ENCODE measurements at regions not wholly inside any gene's neighbourhood (a gene's known extent, or its start where the extent isn't known, plus 50 kb on each side); places are given as distances from the start of the nearest gene placed in this dataset.
A peak's percentile ranks its signal among the peaks of the same experiment; 100 is the strongest.

- H3K4me1 ChIP-seq (ENCODE audit: insufficient read depth, poor library complexity, severe bottlenecking), result peaks cover 21% of the 10 kb centered on the region
- peaks cover 55% of the 10 kb centered on the region for H3K36me3 ChIP-seq (ENCODE audit: low read depth)
- ATAC-seq (ENCODE audit: low read depth), result no peak
Measured at GRCh38 chrX:45745479-45745878, 544.8 kb upstream of the DIPK2B start.

GRCh38 chrX:45743906-45744625 lies 543.4 kb upstream of the DIPK2B start:
- Histone ChIP-seq H3K36me3 (ENCODE audit: low read depth) (peaks cover 42% of the 10 kb centered on the region), H3K4me3 (ENCODE audit: severe bottlenecking) (no peak overlapping the region), H3K27me3 (ENCODE audit: insufficient read depth, poor library complexity, severe bottlenecking) (no peaks in the 10 kb centered on the region), H3K27ac (ENCODE audit: poor library complexity, severe bottlenecking) (peak overlapping the region; percentile 97), H3K9me3 (ENCODE audit: severe bottlenecking) (no peaks in the 10 kb centered on the region), H3K4me1 (ENCODE audit: insufficient read depth, poor library complexity, severe bottlenecking) (peaks cover 15% of the 10 kb centered on the region)
- no peak; the same call in 2 of the 3 replicates for ATAC-seq (ENCODE audit: low read depth)
- DNase-seq (ENCODE audit: low spot score), result no peak
- no peak for TF ChIP-seq CTCF (IDR thresholded peaks at IDR 0.05; ENCODE audit: poor library complexity, severe bottlenecking)

More at GRCh38 chrX:45745479-45745878, 544.8 kb upstream of the DIPK2B start:
- Histone ChIP-seq H3K4me3 (ENCODE audit: severe bottlenecking) (no peak overlapping the region), H3K27me3 (ENCODE audit: insufficient read depth, poor library complexity, severe bottlenecking) (no peaks in the 10 kb centered on the region), H3K9me3 (ENCODE audit: severe bottlenecking) (no peaks in the 10 kb centered on the region), H3K27ac (ENCODE audit: poor library complexity, severe bottlenecking) (peak overlapping the region; percentile 97)
- no peak for TF ChIP-seq CTCF (IDR thresholded peaks at IDR 0.05; ENCODE audit: poor library complexity, severe bottlenecking)
- DNase-seq (ENCODE audit: low spot score), result no peak

GRCh38 chrX:45743081-45743533 lies 542.4 kb upstream of the DIPK2B start:
- peak; percentile 46 for DNase-seq (ENCODE audit: low spot score)
- ATAC-seq (ENCODE audit: low read depth), result peak; percentile 59
- Histone ChIP-seq H3K4me1 (ENCODE audit: insufficient read depth, poor library complexity, severe bottlenecking) (peaks cover 11% of the 10 kb centered on the region), H3K4me3 (ENCODE audit: severe bottlenecking) (no peak overlapping the region), H3K36me3 (ENCODE audit: low read depth) (peaks cover 32% of the 10 kb centered on the region), H3K27me3 (ENCODE audit: insufficient read depth, poor library complexity, severe bottlenecking) (no peaks in the 10 kb centered on the region), H3K27ac (ENCODE audit: poor library complexity, severe bottlenecking) (peak overlapping the region; percentile 97), H3K9me3 (ENCODE audit: severe bottlenecking) (no peaks in the 10 kb centered on the region)
- TF ChIP-seq CTCF (IDR thresholded peaks at IDR 0.05; ENCODE audit: poor library complexity, severe bottlenecking), result peak; percentile 20

- Histone ChIP-seq H3K4me1 (ENCODE audit: insufficient read depth, poor library complexity, severe bottlenecking) (peaks cover 14% of the 10 kb centered on the region), H3K4me3 (ENCODE audit: severe bottlenecking) (no peak overlapping the region), H3K9me3 (ENCODE audit: severe bottlenecking) (no peaks in the 10 kb centered on the region), H3K36me3 (ENCODE audit: low read depth) (peaks cover 4% of the 10 kb centered on the region), H3K27ac (ENCODE audit: poor library complexity, severe bottlenecking) (peak overlapping the region; percentile 97), H3K27me3 (ENCODE audit: insufficient read depth, poor library complexity, severe bottlenecking) (no peaks in the 10 kb centered on the region)
- no peak for DNase-seq (ENCODE audit: low spot score)
- ATAC-seq (ENCODE audit: low read depth), result peak; percentile 28
- TF ChIP-seq CTCF (IDR thresholded peaks at IDR 0.05; ENCODE audit: poor library complexity, severe bottlenecking), result no peak
Measured at GRCh38 chrX:45740291-45740690, 539.6 kb upstream of the DIPK2B start.

GRCh38 chrX:45735571-45735970 lies 534.9 kb upstream of the DIPK2B start:
- Histone ChIP-seq H3K27me3 (ENCODE audit: insufficient read depth, poor library complexity, severe bottlenecking) (no peaks in the 10 kb centered on the region), H3K4me3 (ENCODE audit: severe bottlenecking) (no peak overlapping the region), H3K27ac (ENCODE audit: poor library complexity, severe bottlenecking) (peak overlapping the region; percentile 67), H3K36me3 (ENCODE audit: low read depth) (no peaks in the 10 kb centered on the region), H3K4me1 (ENCODE audit: insufficient read depth, poor library complexity, severe bottlenecking) (peaks cover 11% of the 10 kb centered on the region), H3K9me3 (ENCODE audit: severe bottlenecking) (no peaks in the 10 kb centered on the region)
- no peak for TF ChIP-seq CTCF (IDR thresholded peaks at IDR 0.05; ENCODE audit: poor library complexity, severe bottlenecking)
- ATAC-seq (ENCODE audit: low read depth) (peak; percentile 60), DNase-seq (ENCODE audit: low spot score) (no peak)

Measured in RWPE2 (cell line).